ENCODE measurements at regions not wholly inside any gene's neighbourhood (a gene's known extent, or its start where the extent isn't known, plus 50 kb on each side); places are given as distances from the start of the nearest gene placed in this dataset.

DNA sequence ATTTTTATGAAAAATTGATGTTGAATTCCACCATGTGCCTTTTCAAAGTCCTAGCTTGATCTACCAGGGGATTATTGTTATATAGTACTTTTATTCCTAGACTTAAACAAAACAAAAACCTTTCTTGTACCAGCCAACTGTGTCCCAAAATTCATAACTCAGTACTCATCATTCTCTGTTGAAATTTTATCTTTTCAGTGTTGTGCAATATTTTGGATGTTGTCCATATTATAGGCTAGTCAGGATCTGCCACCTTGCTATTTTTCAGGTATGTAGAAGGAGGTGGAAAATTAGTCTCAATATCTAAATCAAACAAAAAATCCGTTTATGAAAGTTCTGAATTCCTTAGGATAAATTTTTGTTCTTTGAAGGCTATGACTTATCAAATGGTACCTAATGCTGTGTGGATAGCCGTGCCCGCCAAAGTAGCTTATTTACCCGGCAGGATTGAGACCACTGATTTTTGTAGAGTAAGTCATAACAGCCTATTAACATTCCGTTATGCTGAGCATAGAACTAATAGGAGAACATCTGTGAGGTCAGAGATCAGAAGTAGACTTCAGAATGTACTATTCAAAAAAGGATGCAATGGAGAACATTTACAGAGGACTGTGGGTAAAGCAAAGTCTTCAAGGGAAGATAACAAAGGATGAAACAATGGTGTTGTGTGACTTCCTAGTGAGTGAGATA, 304.7 kb downstream of the SOX4 start:
- TF ChIP-seq, protein P1, sequence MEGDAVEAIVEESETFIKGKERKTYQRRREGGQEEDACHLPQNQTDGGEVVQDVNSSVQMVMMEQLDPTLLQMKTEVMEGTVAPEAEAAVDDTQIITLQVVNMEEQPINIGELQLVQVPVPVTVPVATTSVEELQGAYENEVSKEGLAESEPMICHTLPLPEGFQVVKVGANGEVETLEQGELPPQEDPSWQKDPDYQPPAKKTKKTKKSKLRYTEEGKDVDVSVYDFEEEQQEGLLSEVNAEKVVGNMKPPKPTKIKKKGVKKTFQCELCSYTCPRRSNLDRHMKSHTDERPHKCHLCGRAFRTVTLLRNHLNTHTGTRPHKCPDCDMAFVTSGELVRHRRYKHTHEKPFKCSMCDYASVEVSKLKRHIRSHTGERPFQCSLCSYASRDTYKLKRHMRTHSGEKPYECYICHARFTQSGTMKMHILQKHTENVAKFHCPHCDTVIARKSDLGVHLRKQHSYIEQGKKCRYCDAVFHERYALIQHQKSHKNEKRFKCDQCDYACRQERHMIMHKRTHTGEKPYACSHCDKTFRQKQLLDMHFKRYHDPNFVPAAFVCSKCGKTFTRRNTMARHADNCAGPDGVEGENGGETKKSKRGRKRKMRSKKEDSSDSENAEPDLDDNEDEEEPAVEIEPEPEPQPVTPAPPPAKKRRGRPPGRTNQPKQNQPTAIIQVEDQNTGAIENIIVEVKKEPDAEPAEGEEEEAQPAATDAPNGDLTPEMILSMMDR (IDR thresholded peaks at IDR 0.05; ENCODE audit: low read length): no peak
- TF ChIP-seq EZH2 (optimal IDR thresholded peaks at IDR 0.05; ENCODE audit: low read depth, low read length) (no peak), EZH2phosphoT487 (IDR thresholded peaks at IDR 0.05; ENCODE audit: low read length) (no peak)

Data from MM.1S (cell line).